OCI-LY3 (cell line): ENCODE measurements at regions not wholly inside any gene's neighbourhood (a gene's known extent, or its start where the extent isn't known, plus 50 kb on each side); places are given as distances from the start of the nearest gene placed in this dataset.

ENCODE experiments used
- CTCF ChIP-seq: fragments of 200-600, 300-600 bp; sonication (generic); IDR thresholded peaks from 2 replicates; pipeline ENCODE4 v1.5.1; 2014; ENCODE audit warnings: antibody characterized with exemption, low read length, low read depth
- EZH2phosphoT487 ChIP-seq: fragments of 200-600 bp; shearing (Covaris generic); IDR thresholded peaks from 2 replicates; pipeline ENCODE4 v1.6.1; 2018; ENCODE audit warnings: antibody characterized with exemption, mixed run types, low read depth

GRCh38 chr10:10126218-10126617 lies 891.5 kb upstream of the CELF2 start:
- TF ChIP-seq CTCF (no peak), EZH2phosphoT487 (no peak)
